Caco-2 (cell line): ENCODE measurements at regions not wholly inside any gene's neighbourhood (a gene's known extent, or its start where the extent isn't known, plus 50 kb on each side); places are given as distances from the start of the nearest gene placed in this dataset.

Source experiments
- BruUV-seq: library from RNA; stranded (reverse); fragments of 400-500 nt; replicated peaks from 2 replicates; lab custom pipeline; 2021; lab: Mats Ljungman, UMichigan
- CTCF ChIA-PET: fragments of 300-600 bp; sonication (Branson Sonifier 250); formaldehyde crosslinking; loops from one replicate; lab custom pipeline; 2022; ENCODE audit warnings: antibody characterized with exemption; lab: Charles Lee
- POLR2A ChIA-PET: fragments of 300-600 bp; sonication (Branson Sonifier 250); formaldehyde crosslinking; loops from one replicate; lab custom pipeline; 2022; ENCODE audit warnings: antibody characterized with exemption; lab: Charles Lee
- DNase-seq, 2 experiments: peaks; one replicate each; pipeline versions ENCODE4 v3.0.0 to v3.0.0-alpha.2; 2020 to 2022
- H3K27me3 ChIP-seq: replicated peaks from 2 replicates; pipeline ENCODE4 v1.6.0; 2011; ENCODE audit warnings: low read length; ENCODE audit not compliant: control insufficient read depth, insufficient read depth
- H3K36me3 ChIP-seq: 2 replicates; pipeline ENCODE4 v1.5.1; 2011; ENCODE audit warnings: low read length; ENCODE audit not compliant: control insufficient read depth, insufficient read depth
- H3K4me1 ChIP-seq: fragments of 250-450 bp; sonication (Bioruptor Pico); 2 replicates; pipeline ENCODE4 v1.5.1; 2020; ENCODE audit warnings: mild to moderate bottlenecking
- H3K4me3 ChIP-seq: 2 replicates; pipeline ENCODE4 v1.5.1; 2011; ENCODE audit warnings: low read depth, mild to moderate bottlenecking, control low read depth, low read length
- H3K9me3 ChIP-seq: fragments of 250-450 bp; sonication (Bioruptor Pico); 2 replicates; pipeline ENCODE4 v1.5.1; 2020; ENCODE audit warnings: mild to moderate bottlenecking, moderate library complexity
- H3K27ac Mint-ChIP-seq: one replicate; pipeline ENCODE4 v1.8.0; 2022; ENCODE audit warnings: mixed read lengths; ENCODE audit not compliant: unreplicated experiment
- H3K27me3 Mint-ChIP-seq: one replicate; pipeline ENCODE4 v1.8.0; 2022; ENCODE audit warnings: mixed read lengths; ENCODE audit not compliant: insufficient read depth, unreplicated experiment
- H3K36me3 Mint-ChIP-seq: one replicate; pipeline ENCODE4 v1.8.0; 2022; ENCODE audit warnings: mild to moderate bottlenecking, mixed read lengths; ENCODE audit not compliant: insufficient read depth, unreplicated experiment
- H3K4me1 Mint-ChIP-seq: one replicate; pipeline ENCODE4 v1.8.0; 2022; ENCODE audit warnings: low read depth, mixed read lengths; ENCODE audit not compliant: unreplicated experiment
- H3K4me3 Mint-ChIP-seq: one replicate; pipeline ENCODE4 v1.8.0; 2022; ENCODE audit warnings: mild to moderate bottlenecking, moderate library complexity, mixed read lengths; ENCODE audit not compliant: unreplicated experiment
- H3K9me3 Mint-ChIP-seq: one replicate; pipeline ENCODE4 v1.8.0; 2022; ENCODE audit warnings: mixed read lengths; ENCODE audit not compliant: unreplicated experiment
- CTCF ChIP-seq, 2 experiments: fragments of 200-600 bp in 1 of 2; IDR thresholded peaks; 1 replicate in 1 of 2; 2 replicates in 1 of 2; pipeline versions ENCODE4 v1.5.1 to v1.8.0; 2011 to 2022; ENCODE audit warnings: antibody characterized with exemption in 1 of 2, control low read depth in 1 of 2, inconsistent platforms in 1 of 2, low read depth in 1 of 2, low read length in 1 of 2, mild to moderate bottlenecking in 1 of 2, moderate library complexity in 1 of 2; ENCODE audit not compliant: insufficient read depth in 1 of 2, severe bottlenecking in 1 of 2, unreplicated experiment in 1 of 2
- intact Hi-C: fragments of 100-400 bp; cut with micrococcal nuclease; formaldehyde crosslinking; loops from one replicate; pipeline ENCODE4 v1.10.0; 2022; ENCODE audit not compliant: unreplicated experiment

- Mint-ChIP-seq H3K4me3 (no peak overlapping the region), H3K27ac (no peak overlapping the region), H3K27me3 (no peaks in the 10 kb centered on the region), H3K36me3 (no peaks in the 10 kb centered on the region), H3K9me3 (no peaks in the 10 kb centered on the region), H3K4me1 (no peaks in the 10 kb centered on the region)
- intact Hi-C loops, result no loop called here
- TF ChIP-seq CTCF (IDR thresholded peaks at IDR 0.05; ENCODE audit: insufficient read depth in 1 of 2, low read depth in 1 of 2, low read length in 1 of 2, severe bottlenecking in 1 of 2, unreplicated experiment in 1 of 2), result no peak
- ChIA-PET CTCF (no interaction called here), POLR2A (no interaction called here)
- Histone ChIP-seq H3K27me3 (no peaks in the 10 kb centered on the region), H3K4me1 (no peaks in the 10 kb centered on the region), H3K4me3 (no peak overlapping the region), H3K36me3 (no peaks in the 10 kb centered on the region), H3K9me3 (no peaks in the 10 kb centered on the region)
- DNase-seq, result no peak
- BruUV-seq, result no TSS peak
These were observed 365.2 kb downstream of the ZNF521 start for GRCh38 chr18:24986666-24987302.

GRCh38 chr18:24987303-24988252 is 364.4 kb downstream of the ZNF521 start:
- CTCF ChIA-PET, result no interaction called here
- Mint-ChIP-seq H3K4me1 (no peaks in the 10 kb centered on the region), H3K27me3 (no peaks in the 10 kb centered on the region), H3K9me3 (no peaks in the 10 kb centered on the region), H3K4me3 (no peak overlapping the region), H3K27ac (no peak overlapping the region), H3K36me3 (no peaks in the 10 kb centered on the region)
- DNase-seq, result no peak
- Histone ChIP-seq H3K9me3 (no peaks in the 10 kb centered on the region), H3K27me3 (no peaks in the 10 kb centered on the region), H3K36me3 (no peaks in the 10 kb centered on the region), H3K4me3 (no peak overlapping the region), H3K4me1 (no peaks in the 10 kb centered on the region)
- BruUV-seq, result no TSS peak
- intact Hi-C loops, result no loop called here
- TF ChIP-seq CTCF (IDR thresholded peaks at IDR 0.05; ENCODE audit: insufficient read depth in 1 of 2, low read depth in 1 of 2, low read length in 1 of 2, severe bottlenecking in 1 of 2, unreplicated experiment in 1 of 2), result no peak
- POLR2A ChIA-PET, result no interaction called here

DNA sequence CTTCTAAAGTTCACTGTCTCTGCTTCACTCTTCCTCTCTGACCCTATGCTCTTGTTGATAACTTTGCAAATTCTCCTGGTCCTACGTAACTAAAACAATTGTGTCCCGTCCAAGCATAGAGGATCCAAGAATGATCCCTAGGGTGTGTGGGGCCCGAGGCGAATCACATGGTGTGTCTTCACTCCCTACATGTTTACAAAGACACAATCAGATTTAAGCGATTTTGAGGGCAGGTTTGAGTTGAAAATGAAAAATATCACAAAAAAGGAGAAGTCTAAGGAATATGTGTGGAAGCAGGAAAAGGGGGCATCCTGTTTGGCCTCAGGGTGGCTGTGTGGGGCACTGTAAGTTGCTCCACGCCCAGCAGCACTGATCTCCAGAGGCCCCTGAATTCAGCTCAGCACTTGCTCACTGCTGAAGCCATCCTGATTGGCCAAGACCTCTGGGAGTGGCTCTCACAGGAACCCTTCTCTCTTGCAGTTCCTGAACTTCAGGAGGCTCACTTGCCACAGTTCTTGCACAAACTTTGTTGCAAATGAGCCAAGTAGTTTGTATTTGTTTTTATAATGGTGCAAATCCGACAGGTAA is 363.6 kb downstream of the ZNF521 start:
- DNase-seq, result no peak
- Mint-ChIP-seq H3K27me3 (no peaks in the 10 kb centered on the region), H3K4me3 (no peak overlapping the region), H3K36me3 (no peaks in the 10 kb centered on the region), H3K27ac (no peak overlapping the region), H3K4me1 (no peaks in the 10 kb centered on the region), H3K9me3 (no peaks in the 10 kb centered on the region)
- intact Hi-C loops, result no loop called here
- ChIA-PET POLR2A (no interaction called here), CTCF (no interaction called here)
- TF ChIP-seq CTCF (IDR thresholded peaks at IDR 0.05; ENCODE audit: insufficient read depth in 1 of 2, low read depth in 1 of 2, low read length in 1 of 2, severe bottlenecking in 1 of 2, unreplicated experiment in 1 of 2), result no peak
- Histone ChIP-seq H3K36me3 (no peaks in the 10 kb centered on the region), H3K4me1 (no peaks in the 10 kb centered on the region), H3K4me3 (no peak overlapping the region), H3K9me3 (no peaks in the 10 kb centered on the region), H3K27me3 (no peaks in the 10 kb centered on the region)
- no TSS peak for BruUV-seq
